ENCODE measurements at regions not wholly inside any gene's neighbourhood (a gene's known extent, or its start where the extent isn't known, plus 50 kb on each side); places are given as distances from the start of the nearest gene placed in this dataset.

DNA sequence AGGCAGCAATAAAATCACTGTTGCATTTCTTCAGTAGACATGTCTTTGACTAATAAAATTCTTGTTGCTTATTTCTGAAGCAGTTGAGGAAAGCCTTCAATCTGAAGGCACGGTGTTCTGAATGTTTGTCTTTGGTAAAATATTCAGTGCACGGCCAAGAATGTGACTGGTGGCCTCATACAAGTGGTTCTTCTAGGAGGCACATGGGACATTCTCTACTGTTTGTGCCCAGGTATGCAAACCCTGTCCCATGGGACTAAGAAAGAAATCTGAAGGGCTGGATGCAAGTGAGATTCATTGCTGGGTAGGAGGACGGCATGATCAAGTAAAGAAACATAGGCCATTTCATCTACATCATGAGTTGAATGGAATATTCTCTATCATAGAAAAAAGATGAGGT is 250.6 kb upstream of the NR2F2 start:
- POLR2A ChIA-PET: no interaction called here
- CTCF ChIA-PET (ENCODE audit: low intra/inter-chr PET ratio, low total read pairs): no interaction called here
- WGBS (ENCODE audit: low lambda C conversion rate): 28% methylated on average over 3 of the region's 3 CpGs
- no peak overlapping the region for H3K9ac ChIP-seq (ENCODE audit: insufficient read depth, low read depth, low read length)
- no peak overlapping the region for H2AFZ ChIP-seq (ENCODE audit: low read length)
- H3K4me2 ChIP-seq (ENCODE audit: low read depth, low read length): no peak overlapping the region
- no TSS peak for BruUV-seq (replicated peaks)
- no peaks in the 10 kb centered on the region for H3K27me3 ChIP-seq (ENCODE audit: control insufficient read depth in 1 of 2, insufficient read depth in 2 of 2, low read length in 2 of 2)
- no peak for ATAC-seq
- H3K36me3 ChIP-seq (replicated peaks in 1 of 2; ENCODE audit: control insufficient read depth in 1 of 2, insufficient read depth in 2 of 2, low read length in 2 of 2): no peaks in the 10 kb centered on the region
- no peaks in the 10 kb centered on the region for H3K79me2 ChIP-seq (ENCODE audit: insufficient read depth, low read length)
- intact Hi-C loops (cut with micrococcal nuclease; ENCODE audit: unreplicated experiment): no loop called here
- no peak overlapping the region for H3K4me3 ChIP-seq (replicated peaks in 1 of 3; ENCODE audit: insufficient read depth in 1 of 3, low read depth in 2 of 3, low read length in 3 of 3)
- no peaks in the 10 kb centered on the region for H4K20me1 ChIP-seq (ENCODE audit: insufficient read depth, low read length)
- no peaks in the 10 kb centered on the region for H3K9me3 ChIP-seq (ENCODE audit: low read length)
- no peak for FAIRE-seq
- no peak overlapping the region for H3K27ac ChIP-seq (ENCODE audit: extremely low read length, insufficient read depth, low read length)
- no peak for DNase-seq (ENCODE audit: low spot score)
- in situ Hi-C loops (cut with HindIII; ENCODE audit: extremely low pct_ligation_motif_present, low pct_unique_long_range_greater_than_20kb): no loop called here
- H3K4me1 ChIP-seq (ENCODE audit: insufficient read depth, low read length): no peaks in the 10 kb centered on the region
- TF ChIP-seq ZNF703 (CRISPR knock-in tag; IDR thresholded peaks at IDR 0.05; ENCODE audit: borderline replicate concordance) (no peak), ZNF275 (CRISPR knock-in tag; IDR thresholded peaks at IDR 0.05; ENCODE audit: borderline replicate concordance) (no peak), ZNF333 (CRISPR knock-in tag; IDR thresholded peaks at IDR 0.05; ENCODE audit: borderline replicate concordance) (no peak), RCOR2 (CRISPR knock-in tag; IDR thresholded peaks at IDR 0.05) (no peak), ZNF17 (CRISPR knock-in tag; IDR thresholded peaks at IDR 0.05) (no peak), ZNF230 (CRISPR knock-in tag; IDR thresholded peaks at IDR 0.05) (no peak), ZBTB49 (CRISPR knock-in tag; IDR thresholded peaks at IDR 0.05; ENCODE audit: borderline replicate concordance) (no peak), ARID5B (CRISPR knock-in tag; IDR thresholded peaks at IDR 0.05) (no peak), KDM1A (CRISPR knock-in tag; IDR thresholded peaks at IDR 0.05) (no peak), PATZ1 (CRISPR knock-in tag; IDR thresholded peaks at IDR 0.05) (no peak)
- TF ChIP-seq, protein P1, sequence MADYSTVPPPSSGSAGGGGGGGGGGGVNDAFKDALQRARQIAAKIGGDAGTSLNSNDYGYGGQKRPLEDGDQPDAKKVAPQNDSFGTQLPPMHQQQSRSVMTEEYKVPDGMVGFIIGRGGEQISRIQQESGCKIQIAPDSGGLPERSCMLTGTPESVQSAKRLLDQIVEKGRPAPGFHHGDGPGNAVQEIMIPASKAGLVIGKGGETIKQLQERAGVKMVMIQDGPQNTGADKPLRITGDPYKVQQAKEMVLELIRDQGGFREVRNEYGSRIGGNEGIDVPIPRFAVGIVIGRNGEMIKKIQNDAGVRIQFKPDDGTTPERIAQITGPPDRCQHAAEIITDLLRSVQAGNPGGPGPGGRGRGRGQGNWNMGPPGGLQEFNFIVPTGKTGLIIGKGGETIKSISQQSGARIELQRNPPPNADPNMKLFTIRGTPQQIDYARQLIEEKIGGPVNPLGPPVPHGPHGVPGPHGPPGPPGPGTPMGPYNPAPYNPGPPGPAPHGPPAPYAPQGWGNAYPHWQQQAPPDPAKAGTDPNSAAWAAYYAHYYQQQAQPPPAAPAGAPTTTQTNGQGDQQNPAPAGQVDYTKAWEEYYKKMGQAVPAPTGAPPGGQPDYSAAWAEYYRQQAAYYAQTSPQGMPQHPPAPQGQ (CRISPR knock-in tag; IDR thresholded peaks at IDR 0.05; ENCODE audit: borderline replicate concordance): no peak
- TF ChIP-seq, protein P2, sequence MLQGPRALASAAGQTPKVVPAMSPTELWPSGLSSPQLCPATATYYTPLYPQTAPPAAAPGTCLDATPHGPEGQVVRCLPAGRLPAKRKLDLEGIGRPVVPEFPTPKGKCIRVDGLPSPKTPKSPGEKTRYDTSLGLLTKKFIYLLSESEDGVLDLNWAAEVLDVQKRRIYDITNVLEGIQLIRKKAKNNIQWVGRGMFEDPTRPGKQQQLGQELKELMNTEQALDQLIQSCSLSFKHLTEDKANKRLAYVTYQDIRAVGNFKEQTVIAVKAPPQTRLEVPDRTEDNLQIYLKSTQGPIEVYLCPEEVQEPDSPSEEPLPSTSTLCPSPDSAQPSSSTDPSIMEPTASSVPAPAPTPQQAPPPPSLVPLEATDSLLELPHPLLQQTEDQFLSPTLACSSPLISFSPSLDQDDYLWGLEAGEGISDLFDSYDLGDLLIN (CRISPR knock-in tag; IDR thresholded peaks at IDR 0.05; ENCODE audit: borderline replicate concordance): no peak
